HuH-7 (cell line): ENCODE measurements at regions not wholly inside any gene's neighbourhood (a gene's known extent, or its start where the extent isn't known, plus 50 kb on each side); places are given as distances from the start of the nearest gene placed in this dataset.
"Not testable (repeated sequence)": the region's sequence is repeated elsewhere in the genome, so short reads cannot be mapped to it uniquely, and the experiment has no call there.

Experiments used
- DNase-seq: peaks from one replicate; pipeline ENCODE4 v3.0.0; 2011; ENCODE audit warnings: low spot score

- no peak for DNase-seq
Measured at GRCh38 chr21:17397703-17398102, 115.1 kb upstream of the CXADR start.

GRCh38 chr21:17398954-17399353 is 113.9 kb upstream of the CXADR start:
- DNase-seq, result not testable (repeated sequence)

- no peak for DNase-seq
Measured at GRCh38 chr21:17402937-17403336, 109.9 kb upstream of the CXADR start.

- no peak for DNase-seq
Measured at GRCh38 chr21:17406202-17406601, 106.6 kb upstream of the CXADR start.

DNA sequence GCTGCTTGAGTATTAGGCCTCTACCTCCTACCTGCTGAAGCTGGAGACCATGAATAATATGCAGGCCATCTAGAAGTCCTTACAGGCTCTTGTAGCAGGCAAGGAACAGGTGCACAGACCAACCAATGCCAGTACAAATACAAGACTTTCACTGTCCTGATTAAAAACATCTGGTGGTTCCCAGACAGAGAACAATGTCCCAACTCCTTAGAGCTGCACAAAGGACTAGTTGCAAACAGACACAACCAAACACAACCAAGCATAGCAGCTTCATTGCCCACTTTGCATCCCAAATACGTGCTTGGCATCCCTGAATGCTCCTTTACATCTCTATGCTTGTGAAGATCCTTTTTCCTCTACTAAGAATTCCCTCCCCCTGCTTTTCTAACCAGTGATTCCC is 98.1 kb upstream of the CXADR start:
- DNase-seq, result no peak

GRCh38 chr21:17416139-17416538 is 96.7 kb upstream of the CXADR start:
- DNase-seq, result no peak

GRCh38 chr21:17422931-17423330 is 89.9 kb upstream of the CXADR start:
- no peak for DNase-seq

GRCh38 chr21:17427157-17427556 is 85.7 kb upstream of the CXADR start:
- no peak for DNase-seq

DNA sequence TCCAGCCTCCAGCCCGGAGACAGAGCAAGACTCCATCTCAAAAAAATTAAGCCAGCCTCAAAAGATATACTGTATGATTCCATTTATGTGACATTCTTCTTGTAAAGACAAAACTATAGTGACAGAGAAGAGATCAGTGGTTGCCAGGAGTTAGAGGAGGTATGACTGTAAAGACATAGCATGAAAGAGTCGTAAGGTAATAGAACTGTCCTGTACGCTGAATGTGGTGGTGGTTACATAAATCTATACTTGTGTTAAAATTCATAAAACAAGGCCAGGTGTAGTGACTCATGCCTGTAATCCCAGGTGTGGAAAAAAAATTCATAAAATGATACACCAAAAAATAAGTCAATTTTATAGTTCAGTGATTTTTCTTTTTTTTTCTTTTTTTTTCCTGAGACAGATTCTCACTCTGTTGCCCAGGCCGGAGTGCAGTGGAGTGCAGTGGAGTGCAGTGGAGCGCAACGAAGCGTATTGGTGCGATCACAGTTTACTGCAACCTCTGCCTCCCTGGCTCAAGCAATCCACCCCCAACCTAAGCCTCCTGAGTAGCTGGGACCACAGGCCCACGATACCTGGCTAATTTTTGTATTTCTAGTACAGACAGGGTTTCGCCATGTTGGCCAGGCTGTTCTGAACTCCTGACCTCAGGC is 84.9 kb upstream of the CXADR start:
- DNase-seq, result no peak

- DNase-seq, result no peak
Measured at GRCh38 chr21:17428484-17428869, 84.4 kb upstream of the CXADR start.

DNA sequence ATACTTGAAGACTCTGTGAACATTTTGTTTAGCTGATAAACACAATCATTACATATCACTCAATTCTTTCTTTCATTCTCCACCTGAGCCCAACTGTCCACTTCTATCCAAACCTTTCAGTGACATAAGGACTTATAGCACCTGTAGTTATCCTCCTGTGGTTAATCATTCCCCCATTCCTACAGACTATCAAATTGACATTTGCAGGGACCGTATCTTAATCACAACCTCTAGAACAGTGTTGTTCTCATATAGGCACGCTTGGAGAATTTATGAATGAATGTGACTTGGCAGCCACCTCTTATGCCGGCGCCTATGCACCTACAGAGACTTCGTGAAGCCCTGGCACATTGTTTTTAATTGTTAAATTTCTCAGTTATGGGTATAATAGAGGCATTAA is 83.9 kb upstream of the CXADR start:
- no peak for DNase-seq

DNA sequence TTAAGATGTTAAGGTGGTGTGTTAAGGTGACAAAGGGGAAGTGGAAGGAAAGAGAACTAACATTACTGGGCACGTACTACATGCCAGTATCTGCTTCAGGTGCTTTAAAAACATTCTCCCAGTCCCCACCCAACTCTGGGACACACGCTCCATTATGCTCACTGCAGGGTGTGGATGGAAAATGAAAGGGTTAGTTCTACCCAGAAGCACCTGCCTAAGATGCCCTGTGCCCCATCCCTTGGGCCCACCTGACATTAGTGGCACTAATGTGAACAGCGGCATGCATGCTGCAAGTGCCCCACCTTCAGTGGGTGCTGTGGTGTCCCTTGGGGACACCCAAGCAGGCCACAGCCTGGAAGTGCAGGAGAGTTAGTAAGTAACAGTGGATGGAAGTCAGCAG is 82.9 kb upstream of the CXADR start:
- no peak for DNase-seq

- no peak for DNase-seq
Measured at GRCh38 chr21:17432732-17433057, 80.1 kb upstream of the CXADR start.

DNA sequence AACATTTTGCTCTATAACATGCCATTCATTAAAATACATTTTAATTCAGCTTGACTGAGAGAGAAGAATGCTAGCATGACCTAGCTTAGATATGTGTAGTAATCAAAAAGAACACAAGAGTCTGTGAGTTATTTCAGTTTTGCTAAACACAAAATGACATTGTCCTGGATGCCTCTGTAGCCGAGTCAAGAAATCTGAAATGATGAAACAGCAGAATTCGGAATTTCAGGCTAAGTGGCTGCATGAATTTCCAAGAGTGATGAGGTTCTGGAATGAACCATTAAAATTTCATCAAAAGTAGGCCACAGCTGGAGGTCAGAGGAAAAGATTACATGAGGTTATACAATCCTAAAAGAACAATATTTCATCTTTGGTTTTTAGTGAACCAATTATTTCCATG is 79.1 kb upstream of the CXADR start:
- no peak for DNase-seq

GRCh38 chr21:17435565-17436543 is 77.0 kb upstream of the CXADR start:
- DNase-seq, result no peak

DNA sequence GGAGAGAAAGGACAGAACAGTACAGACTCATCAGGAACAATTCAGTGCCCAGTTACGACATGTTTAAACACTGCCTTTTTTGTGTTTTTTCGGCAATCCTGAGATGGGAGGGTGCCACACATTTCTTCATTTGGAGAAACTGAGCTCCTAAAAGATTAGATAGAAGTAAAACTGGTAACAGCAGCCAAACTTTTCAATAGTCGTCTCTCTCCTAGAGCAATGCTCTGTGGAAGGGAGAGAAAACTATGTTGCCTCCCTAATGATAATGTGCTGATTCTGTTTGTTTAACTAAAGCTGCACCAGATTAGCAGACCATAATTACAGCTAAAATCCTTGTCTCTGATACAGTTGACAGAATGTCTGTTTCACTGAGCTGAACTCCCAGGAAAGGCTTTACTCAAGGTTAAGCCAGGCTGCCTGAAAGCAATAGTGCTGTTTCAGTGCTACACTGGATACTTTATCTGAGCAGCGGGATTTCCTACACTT is 76.2 kb upstream of the CXADR start:
- DNase-seq, result peak; percentile 19

- no peak for DNase-seq
Measured at GRCh38 chr21:17438635-17439034, 74.2 kb upstream of the CXADR start.

DNA sequence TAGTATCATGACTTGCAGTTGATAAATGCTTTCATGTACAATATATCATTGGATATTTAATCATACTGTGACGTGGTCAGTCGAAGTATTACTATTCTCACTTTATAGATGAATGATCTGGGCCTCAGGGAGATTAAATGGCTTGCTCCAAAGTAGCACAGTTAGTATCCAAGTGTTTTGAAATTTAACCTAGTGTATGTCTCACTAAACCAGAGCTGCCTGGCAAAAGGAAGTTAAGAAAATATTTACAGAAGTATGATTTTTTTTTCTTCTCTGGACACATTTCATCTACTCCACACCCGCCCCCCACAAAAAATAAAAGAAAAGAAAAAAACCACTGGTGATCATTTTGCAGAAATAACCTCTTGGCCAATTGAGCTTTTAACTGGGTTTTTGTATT is 71.9 kb upstream of the CXADR start:
- no peak for DNase-seq

DNA sequence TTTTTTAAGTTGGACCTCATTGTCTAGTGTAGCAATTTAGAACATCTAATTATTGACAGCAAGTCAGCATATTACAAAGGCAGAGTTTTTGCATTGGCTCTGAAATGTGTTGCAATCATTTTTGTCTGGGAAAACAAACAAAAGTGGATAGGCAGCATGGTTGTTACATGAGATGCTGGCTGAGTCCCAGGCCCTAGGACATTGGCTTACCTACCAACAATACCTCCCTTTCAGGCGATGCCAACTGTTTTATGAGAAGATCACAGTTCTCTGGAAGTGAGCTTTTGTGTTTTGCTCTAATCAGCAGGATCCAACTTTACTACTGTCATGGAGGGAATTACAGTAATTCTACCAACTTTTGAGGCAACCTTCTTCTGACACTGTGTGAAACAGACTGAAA is 71.5 kb upstream of the CXADR start:
- DNase-seq, result peak; percentile 38

- DNase-seq, result no peak
Measured at GRCh38 chr21:17442165-17442564, 70.7 kb upstream of the CXADR start.

DNA sequence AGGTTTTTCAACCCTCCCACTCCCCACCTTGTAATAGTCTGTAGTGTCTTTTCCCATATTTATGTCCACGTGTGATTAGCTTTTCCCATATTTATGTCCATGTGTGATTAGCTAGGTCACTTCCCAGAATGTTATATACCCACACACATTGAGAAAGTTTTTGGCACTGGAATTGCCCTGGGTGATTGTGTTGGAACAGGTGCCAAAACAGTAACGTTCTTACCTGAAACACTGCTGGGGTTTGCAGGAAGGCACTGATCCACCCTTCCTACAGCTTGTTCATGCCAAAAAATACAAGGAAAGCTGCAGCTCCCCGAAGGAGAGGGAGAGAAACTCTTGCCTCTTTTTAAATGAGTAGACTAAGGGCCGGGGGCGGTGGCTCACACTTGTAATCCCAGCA is 68.0 kb upstream of the CXADR start:
- no peak for DNase-seq

DNA sequence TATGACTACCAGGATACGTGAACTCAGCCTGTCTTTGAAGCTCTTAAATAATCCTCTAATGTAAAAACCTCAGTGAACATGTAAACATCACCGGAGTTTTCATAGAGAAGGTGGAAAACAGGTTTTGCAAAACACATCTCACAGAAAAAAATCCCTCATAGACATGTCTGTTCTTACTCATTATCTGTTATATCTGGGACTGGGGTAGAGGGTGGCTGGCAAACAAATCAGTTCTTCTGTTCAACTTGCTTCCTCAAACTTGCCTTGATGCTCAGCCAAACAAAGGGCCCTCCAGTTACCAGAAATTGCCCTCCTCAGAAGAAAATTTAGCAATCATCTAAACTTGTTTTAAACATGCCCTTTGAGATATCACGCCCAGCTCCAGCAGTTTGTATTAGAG is 66.1 kb upstream of the CXADR start:
- no peak for DNase-seq

DNA sequence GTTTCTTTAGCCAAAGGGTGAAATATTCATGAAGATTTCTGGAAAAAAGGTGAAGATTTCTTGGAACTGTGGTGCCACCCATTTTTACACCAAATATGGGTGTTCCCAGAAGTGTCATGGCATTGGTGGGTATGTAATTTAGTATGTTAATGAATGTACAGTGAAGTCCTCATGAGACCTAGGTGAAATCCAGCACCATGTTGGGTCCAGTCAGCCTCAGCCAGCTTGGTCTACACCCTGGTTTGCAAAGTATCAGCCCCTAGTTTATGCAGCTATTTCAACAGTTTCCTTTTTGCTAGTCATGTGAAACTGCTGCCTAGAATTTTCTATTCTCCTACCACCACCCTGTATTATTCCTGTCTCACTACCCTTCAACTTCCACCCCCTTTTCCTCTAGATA is 63.1 kb upstream of the CXADR start:
- DNase-seq, result no peak
